IMR-90 (cell line): ENCODE measurements at regions not wholly inside any gene's neighbourhood (a gene's known extent, or its start where the extent isn't known, plus 50 kb on each side); places are given as distances from the start of the nearest gene placed in this dataset.

Source experiments
- ATAC-seq: fragments of 200-7000 bp; cut with Tn5 transposase; 2 replicates; pipeline ENCODE4 v1.9.1; 2020; ENCODE audit warnings: low read depth, mild to moderate bottlenecking, moderate library complexity
- BruUV-seq: library from RNA; stranded (reverse); fragments of 400-500 nt; replicated peaks from 2 replicates; lab custom pipeline; 2021; lab: Mats Ljungman, UMichigan
- CTCF ChIA-PET: fragments of 300-600 bp; formaldehyde crosslinking; extraction: SDS; loops from one replicate; lab custom pipeline; 2021; ENCODE audit warnings: antibody characterized with exemption; lab: Yijun Ruan, JAX
- POLR2A ChIA-PET: fragments of 300-600 bp; sonication (Branson Sonifier 250); formaldehyde crosslinking; loops from one replicate; lab custom pipeline; 2022; ENCODE audit warnings: antibody characterized with exemption; ENCODE audit not compliant: unreplicated experiment; lab: Charles Lee
- DNase-seq: peaks from one replicate; pipeline ENCODE4 v3.0.0; 2013
- H2AFZ ChIP-seq: replicated peaks from 2 replicates; pipeline ENCODE3; 2013; ENCODE audit warnings: low read length, mild to moderate bottlenecking; ENCODE audit not compliant: poor library complexity
- H2AK5ac ChIP-seq: 2 replicates; pipeline ENCODE4 v1.6.1; 2013; ENCODE audit warnings: low read depth, low read length, inconsistent platforms
- H2AK9ac ChIP-seq: replicated peaks from 2 replicates; pipeline ENCODE3; 2013; ENCODE audit warnings: mild to moderate bottlenecking, low read depth, low read length, moderate library complexity; ENCODE audit not compliant: poor library complexity
- H2BK120ac ChIP-seq: 2 replicates; pipeline ENCODE4 v1.6.1; 2013; ENCODE audit warnings: low read depth, low read length, inconsistent platforms
- H2BK15ac ChIP-seq: 3 replicates; pipeline ENCODE4 v1.6.1; 2013; ENCODE audit warnings: low read depth, low read length, inconsistent platforms
- H2BK20ac ChIP-seq: 2 replicates; pipeline ENCODE4 v1.6.1; 2013; ENCODE audit warnings: low read depth, mild to moderate bottlenecking, inconsistent platforms, low read length, moderate library complexity
- H2BK5ac ChIP-seq: 2 replicates; pipeline ENCODE4 v1.6.1; 2013; ENCODE audit warnings: mild to moderate bottlenecking, low read depth, low read length, inconsistent platforms; ENCODE audit not compliant: poor library complexity, severe bottlenecking
- H3K14ac ChIP-seq: replicated peaks from 2 replicates; pipeline ENCODE4 v1.6.1; 2013; ENCODE audit warnings: low read depth, low read length, inconsistent platforms
- H3K18ac ChIP-seq: 2 replicates; pipeline ENCODE4 v1.6.1; 2013; ENCODE audit warnings: low read depth, low read length, control low read depth
- H3K23ac ChIP-seq: 2 replicates; pipeline ENCODE4 v1.6.1; 2013; ENCODE audit warnings: low read depth, low read length, inconsistent platforms
- H3K27ac ChIP-seq: 2 replicates; pipeline ENCODE4 v1.5.1; 2013; ENCODE audit warnings: mild to moderate bottlenecking, control low read depth, low read length; ENCODE audit not compliant: insufficient read depth
- H3K27me3 ChIP-seq: 2 replicates; pipeline ENCODE4 v1.6.1; 2013; ENCODE audit warnings: low read length; ENCODE audit not compliant: control insufficient read depth, insufficient read depth
- H3K36me3 ChIP-seq: 2 replicates; pipeline ENCODE4 v1.6.1; 2013; ENCODE audit warnings: low read length, mixed read lengths; ENCODE audit not compliant: control insufficient read depth, insufficient read depth
- H3K4ac ChIP-seq: 2 replicates; pipeline ENCODE4 v1.6.1; 2013; ENCODE audit warnings: low read depth, low read length, inconsistent platforms
- H3K4me1 ChIP-seq: 2 replicates; pipeline ENCODE4 v1.6.1; 2013; ENCODE audit warnings: low read length, mixed read lengths; ENCODE audit not compliant: control insufficient read depth, insufficient read depth
- H3K4me2 ChIP-seq: 2 replicates; pipeline ENCODE4 v1.6.1; 2013; ENCODE audit warnings: low read depth, mild to moderate bottlenecking, control low read depth, low read length, moderate library complexity
- H3K4me3 ChIP-seq: 2 replicates; pipeline ENCODE4 v1.5.1; 2013; ENCODE audit warnings: low read depth, mild to moderate bottlenecking, control low read depth, low read length, moderate library complexity; ENCODE audit not compliant: insufficient read depth
- H3K56ac ChIP-seq: 2 replicates; pipeline ENCODE4 v1.6.1; 2013; ENCODE audit warnings: low read length, inconsistent platforms; ENCODE audit not compliant: insufficient read depth; ENCODE audit errors: extremely low read depth
- H3K79me1 ChIP-seq, 2 experiments: 2 replicates each; pipeline ENCODE4 v1.6.1; 2013; ENCODE audit warnings: low read length in 2 of 2, inconsistent platforms in 1 of 2, low read depth in 1 of 2
- H3K9ac ChIP-seq: 2 replicates; pipeline ENCODE4 v1.6.1; 2013; ENCODE audit warnings: low read depth, low read length, control low read depth
- H3K9me1 ChIP-seq: 2 replicates; pipeline ENCODE4 v1.6.1; 2013; ENCODE audit warnings: low read length, inconsistent platforms; ENCODE audit not compliant: insufficient read depth
- H3K9me3 ChIP-seq: 2 replicates; pipeline ENCODE4 v1.6.1; 2013; ENCODE audit warnings: low read length; ENCODE audit not compliant: control insufficient read depth, insufficient read depth
- H4K20me1 ChIP-seq: 2 replicates; pipeline ENCODE4 v1.6.1; 2013; ENCODE audit warnings: low read length, inconsistent platforms; ENCODE audit not compliant: insufficient read depth
- H4K5ac ChIP-seq: 2 replicates; pipeline ENCODE4 v1.6.1; 2013; ENCODE audit warnings: mild to moderate bottlenecking, low read depth, low read length, control low read depth
- H4K8ac ChIP-seq, 2 experiments: 2 replicates each; pipeline ENCODE4 v1.6.1; 2013; ENCODE audit warnings: low read depth in 2 of 2, low read length in 2 of 2, control low read depth in 1 of 2, inconsistent platforms in 1 of 2
- H4K91ac ChIP-seq: 2 replicates; pipeline ENCODE4 v1.6.1; 2013; ENCODE audit warnings: low read depth, low read length, inconsistent platforms; ENCODE audit not compliant: insufficient read depth
- BHLHE40 ChIP-seq: fragments of 150-350 bp; IDR thresholded peaks from 2 replicates; pipeline ENCODE4 v1.6.1; 2016; ENCODE audit warnings: mild to moderate bottlenecking, low read depth, low read length
- CEBPB ChIP-seq: IDR thresholded peaks from 2 replicates; pipeline ENCODE4 v1.6.1; 2012; ENCODE audit warnings: low read depth, low read length, improper control_type of control experiment
- CHD1 ChIP-seq: IDR thresholded peaks from 2 replicates; pipeline ENCODE4 v1.6.1; 2012; ENCODE audit warnings: low read depth, low read length, improper control_type of control experiment
- CTCF ChIP-seq: conservative IDR thresholded peaks from 2 replicates; pipeline ENCODE4 v1.5.1; 2012; ENCODE audit warnings: mild to moderate bottlenecking, low read depth, low read length, improper control_type of control experiment
- ELK1 ChIP-seq: fragments of 150-350 bp; IDR thresholded peaks from 2 replicates; pipeline ENCODE4 v1.6.1; 2016; ENCODE audit warnings: low read depth, mild to moderate bottlenecking, low read length, moderate library complexity, borderline replicate concordance
- FOS ChIP-seq: fragments of 150-350 bp; IDR thresholded peaks from 2 replicates; pipeline ENCODE4 v1.6.1; 2016; ENCODE audit warnings: low read depth, low read length
- MAFK ChIP-seq: IDR thresholded peaks from 2 replicates; pipeline ENCODE4 v1.6.1; 2012; ENCODE audit warnings: low read depth, low read length, improper control_type of control experiment
- MAZ ChIP-seq: IDR thresholded peaks from 2 replicates; pipeline ENCODE4 v1.6.1; 2012; ENCODE audit warnings: low read depth, mild to moderate bottlenecking, low read length, improper control_type of control experiment, moderate library complexity, borderline replicate concordance
- NFE2L2 ChIP-seq: fragments of 150-350 bp; IDR thresholded peaks from 2 replicates; pipeline ENCODE4 v1.6.1; 2016; ENCODE audit warnings: low read depth, mild to moderate bottlenecking, low read length
- POLR2A ChIP-seq: IDR thresholded peaks from 2 replicates; pipeline ENCODE4 v1.6.1; 2012; ENCODE audit warnings: mild to moderate bottlenecking, low read depth, low read length
- RAD21 ChIP-seq: IDR thresholded peaks from 2 replicates; pipeline ENCODE4 v1.6.1; 2012; ENCODE audit warnings: low read length, improper control_type of control experiment
- RCOR1 ChIP-seq: IDR thresholded peaks from 2 replicates; pipeline ENCODE4 v1.6.1; 2012; ENCODE audit warnings: mild to moderate bottlenecking, low read length, improper control_type of control experiment; ENCODE audit not compliant: insufficient replicate concordance
- SMC3 ChIP-seq: fragments of 150-350 bp; IDR thresholded peaks from 2 replicates; pipeline ENCODE4 v1.6.1; 2016; ENCODE audit warnings: low read depth, mild to moderate bottlenecking, antibody characterized with exemption, low read length, moderate library complexity
- USF2 ChIP-seq: fragments of 150-350 bp; IDR thresholded peaks from 2 replicates; pipeline ENCODE4 v1.6.1; 2017; ENCODE audit warnings: mild to moderate bottlenecking, antibody characterized with exemption, low read length, low read depth
- WGBS, 2 experiments: methylation state at CpG; one replicate each; pipeline versions ENCODE4 v1.1.5 to v1.1.7; 2013; ENCODE audit warnings: missing lambda C conversion rate in 2 of 2; ENCODE audit not compliant: insufficient read length in 1 of 2; ENCODE audit errors: extremely low coverage in 2 of 2; 5-methylcytosine and 5-hydroxymethylcytosine counted together
- dilution Hi-C: fragments of 300-500 bp; cut with HindIII; formaldehyde crosslinking; loops from one replicate; pipeline ENCODE4 v1.14.3; 2018; ENCODE audit warnings: low sequenced_read_pairs; ENCODE audit not compliant: unreplicated experiment
- in situ Hi-C: fragments of 300-500 bp; cut with MboI; formaldehyde crosslinking; loops from 3 replicates; pipeline ENCODE4 v1.14.3; 2019; ENCODE audit warnings: low sequenced_read_pairs, inconsistent platforms, mixed read lengths
- intact Hi-C: fragments of 100-400 bp; cut with micrococcal nuclease; formaldehyde crosslinking; loops from 2 replicates; pipeline ENCODE4 v1.10.0; 2022

GRCh38 chr2:129779783-129780182, 199.7 kb upstream of the RAB6C start:
- no peaks in the 10 kb centered on the region for H3K79me1 ChIP-seq
- no peaks in the 10 kb centered on the region for H3K4me1 ChIP-seq
- no peaks in the 10 kb centered on the region for H3K9me3 ChIP-seq
- H3K9ac ChIP-seq, result no peak overlapping the region
- ATAC-seq (no peak), DNase-seq (no peak)
- no peak overlapping the region for H2BK120ac ChIP-seq
- no peak overlapping the region for H2AFZ ChIP-seq
- H4K8ac ChIP-seq, result no peak overlapping the region
- in situ Hi-C loops, result no loop called here
- dilution Hi-C loops, result no loop called here
- H2BK20ac ChIP-seq, result no peak overlapping the region
- no peak overlapping the region for H2AK5ac ChIP-seq
- no peak overlapping the region for H3K56ac ChIP-seq
- no peak overlapping the region for H2AK9ac ChIP-seq
- CTCF ChIA-PET, result no interaction called here
- no peaks in the 10 kb centered on the region; the same call in 1 of the 2 replicates for H3K9me1 ChIP-seq
- H3K23ac ChIP-seq, result no peak overlapping the region
- H3K14ac ChIP-seq, result no peak overlapping the region
- TF ChIP-seq CEBPB (no peak), FOS (no peak), USF2 (no peak), MAFK (no peak), CHD1 (no peak), MAZ (no peak), SMC3 (no peak), RAD21 (no peak), NFE2L2 (no peak), ELK1 (no peak), RCOR1 (no peak), POLR2A (no peak), BHLHE40 (no peak), CTCF (no peak)
- H3K4me2 ChIP-seq, result no peak overlapping the region
- 90% methylated on average over 2 of the region's 6 CpGs; no CpG with 5 or more reads in 1 of the 2 experiments for WGBS, 2 experiments
- no peaks in the 10 kb centered on the region for H3K36me3 ChIP-seq
- H3K4ac ChIP-seq, result no peak overlapping the region
- no peaks in the 10 kb centered on the region for H4K20me1 ChIP-seq
- no peak overlapping the region for H2BK5ac ChIP-seq
- H4K5ac ChIP-seq, result no peak overlapping the region
- no peak overlapping the region for H3K27ac ChIP-seq
- no peak overlapping the region for H3K4me3 ChIP-seq
- no TSS peak for BruUV-seq
- H3K27me3 ChIP-seq, result no peaks in the 10 kb centered on the region
- no peak overlapping the region for H2BK15ac ChIP-seq
- no peak overlapping the region for H4K91ac ChIP-seq
- POLR2A ChIA-PET, result no interaction called here
- intact Hi-C loops, result no loop called here
- H3K18ac ChIP-seq, result no peak overlapping the region
